Amniotic epithelial cell (primary cell): ENCODE measurements at regions not wholly inside any gene's neighbourhood (a gene's known extent, or its start where the extent isn't known, plus 50 kb on each side); places are given as distances from the start of the nearest gene placed in this dataset.

Experiments used
- DNase-seq: peaks from one replicate; pipeline ENCODE4 v3.0.0-alpha.2; 2010; ENCODE audit warnings: low read depth

GRCh38 chr22:47281126-47282106 lies 519.0 kb downstream of the TBC1D22A start:
- no peak for DNase-seq

DNA sequence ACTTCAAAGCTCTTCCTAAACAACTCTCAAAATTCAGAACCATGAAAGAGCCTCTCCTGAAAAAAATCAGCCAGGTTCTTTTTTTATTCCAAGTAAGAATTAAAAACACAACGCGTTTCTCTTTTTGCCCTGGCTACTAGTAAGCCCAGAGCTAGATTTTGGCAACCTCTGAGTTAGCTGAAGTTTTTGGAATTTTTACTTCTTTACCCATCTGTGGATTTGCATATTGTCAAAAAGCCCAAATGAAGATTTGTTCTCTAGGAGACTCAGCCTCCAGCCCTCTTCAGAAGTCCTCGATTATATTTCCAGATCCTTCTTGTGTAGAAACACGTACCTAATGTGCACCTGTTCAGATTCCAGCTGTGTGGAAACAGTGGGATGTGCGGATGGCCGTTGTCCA lies 517.9 kb downstream of the TBC1D22A start:
- no peak for DNase-seq

- DNase-seq: no peak
Measured at GRCh38 chr22:47279746-47280145, 517.3 kb downstream of the TBC1D22A start.

DNA sequence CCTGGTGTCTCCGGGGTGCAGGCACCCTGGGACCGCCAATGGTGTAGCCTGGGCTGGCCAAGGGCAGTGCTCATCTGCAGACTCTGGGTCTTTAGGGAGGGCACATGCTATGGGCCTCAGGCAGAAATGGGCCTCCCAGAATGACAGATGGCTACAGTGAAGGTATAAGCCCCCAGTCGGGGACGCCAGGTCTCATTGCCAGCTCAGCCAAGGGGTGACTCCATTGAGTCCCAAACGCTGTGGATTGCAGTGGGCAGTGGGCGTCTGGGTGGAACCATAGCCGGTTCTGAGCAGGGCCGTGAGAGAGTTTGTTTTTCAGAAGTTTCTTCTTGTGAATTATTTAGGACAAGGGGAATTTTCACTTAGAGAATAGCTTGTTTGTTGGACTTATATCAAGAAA lies 516.9 kb downstream of the TBC1D22A start:
- DNase-seq: no peak

- DNase-seq: no peak
Measured at GRCh38 chr22:47278655-47279054, 516.2 kb downstream of the TBC1D22A start.

GRCh38 chr22:47277531-47277930 lies 515.1 kb downstream of the TBC1D22A start:
- DNase-seq: no peak

GRCh38 chr22:47276991-47277390 lies 514.5 kb downstream of the TBC1D22A start:
- no peak for DNase-seq

DNA sequence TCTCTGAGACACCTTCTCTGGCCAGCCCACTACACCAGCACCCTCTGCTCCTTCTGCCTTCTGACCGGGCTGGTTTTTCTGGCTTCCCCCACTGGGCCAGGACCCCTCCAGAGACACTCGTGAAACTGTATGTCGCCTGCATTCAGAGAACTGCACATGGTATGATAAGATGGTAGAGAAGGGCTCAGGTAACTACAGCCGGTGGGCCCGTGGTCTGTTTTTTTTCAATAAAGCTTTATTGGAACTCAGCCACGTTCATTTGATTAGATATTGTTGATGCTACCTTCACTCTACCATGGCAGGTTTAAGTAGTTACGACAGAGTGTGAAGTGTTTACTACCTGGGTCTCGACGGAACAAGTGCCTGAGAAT lies 514.0 kb downstream of the TBC1D22A start:
- no peak for DNase-seq

GRCh38 chr22:47275605-47276449 lies 513.4 kb downstream of the TBC1D22A start:
- no peak for DNase-seq

GRCh38 chr22:47274196-47274595 lies 511.7 kb downstream of the TBC1D22A start:
- DNase-seq: no peak

DNA sequence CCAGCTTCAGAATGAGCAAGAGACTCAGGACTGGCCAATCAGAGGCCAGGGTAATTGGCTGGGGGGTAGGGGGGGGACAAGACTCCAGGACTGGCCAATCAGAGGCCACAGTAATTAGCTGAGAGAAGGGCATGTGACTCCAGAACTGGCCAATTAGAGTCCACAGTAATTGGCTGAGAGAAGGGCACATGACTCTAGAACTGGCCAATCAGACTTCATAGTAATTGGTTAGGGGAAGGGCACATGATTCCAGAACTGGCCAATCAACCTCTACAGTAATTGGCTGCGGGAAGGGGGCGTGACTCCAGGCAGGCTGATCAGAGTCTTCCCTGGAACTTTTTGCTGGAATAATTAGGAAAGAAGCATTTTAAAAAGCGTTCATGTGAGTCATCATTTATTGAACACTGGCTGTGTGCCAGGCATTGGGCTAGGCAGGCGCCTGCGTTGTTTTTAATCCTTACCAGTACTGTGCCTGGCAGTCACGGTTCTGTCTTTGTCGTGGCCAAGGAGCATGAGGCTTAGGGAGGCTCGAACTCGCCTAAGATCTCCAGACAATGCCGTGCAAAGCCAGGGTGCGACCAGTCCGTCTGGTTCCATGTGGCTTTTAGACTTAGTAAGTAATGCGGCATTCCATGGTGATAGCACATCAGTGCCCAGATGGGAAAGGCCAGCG lies 508.1 kb downstream of the TBC1D22A start:
- DNase-seq: no peak

GRCh38 chr22:47269516-47270088 lies 507.2 kb downstream of the TBC1D22A start:
- no peak for DNase-seq

- DNase-seq: no peak
Measured at GRCh38 chr22:47267513-47268282, 505.2 kb downstream of the TBC1D22A start.

DNA sequence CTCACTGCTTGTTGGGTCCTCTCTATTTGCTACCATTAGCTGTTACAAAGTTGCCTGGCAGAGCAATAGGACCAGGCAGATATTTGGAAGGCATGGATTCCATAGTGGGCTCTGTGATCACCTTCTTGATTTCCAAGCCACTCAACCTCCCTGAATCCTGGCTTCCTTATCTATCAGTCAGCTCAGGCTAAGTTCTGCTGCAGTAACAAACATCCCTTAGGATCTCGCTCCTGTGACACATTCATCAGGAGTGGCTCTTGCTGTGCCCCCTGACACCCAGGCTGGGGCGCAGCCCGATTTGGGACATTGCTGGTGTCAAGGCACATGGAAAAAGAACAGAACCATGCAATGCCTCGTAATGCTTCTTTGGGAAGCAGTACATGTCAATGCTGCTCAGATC lies 503.9 kb downstream of the TBC1D22A start:
- DNase-seq: no peak

- DNase-seq: no peak
Measured at GRCh38 chr22:47260551-47260950, 498.1 kb downstream of the TBC1D22A start.

DNA sequence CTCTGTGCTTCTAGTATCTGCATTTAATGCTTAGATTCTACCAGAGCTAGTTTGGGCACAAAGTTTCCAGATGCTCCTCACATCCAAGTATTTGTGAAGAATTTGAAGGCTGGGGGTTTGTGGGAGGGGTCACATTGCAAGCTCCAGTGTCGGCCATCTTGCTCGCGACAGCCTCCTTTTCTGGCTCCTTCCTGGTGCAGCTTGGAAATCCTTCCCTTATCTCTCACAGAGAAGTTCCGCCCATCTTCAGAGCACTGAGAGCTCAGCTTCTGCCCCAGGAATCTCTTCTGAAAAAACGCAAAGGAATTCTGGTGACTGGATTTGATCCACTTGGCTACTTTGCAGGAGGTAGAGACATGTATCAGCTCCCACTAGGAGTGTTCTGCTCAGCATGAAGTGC lies 497.5 kb downstream of the TBC1D22A start:
- DNase-seq: no peak

DNA sequence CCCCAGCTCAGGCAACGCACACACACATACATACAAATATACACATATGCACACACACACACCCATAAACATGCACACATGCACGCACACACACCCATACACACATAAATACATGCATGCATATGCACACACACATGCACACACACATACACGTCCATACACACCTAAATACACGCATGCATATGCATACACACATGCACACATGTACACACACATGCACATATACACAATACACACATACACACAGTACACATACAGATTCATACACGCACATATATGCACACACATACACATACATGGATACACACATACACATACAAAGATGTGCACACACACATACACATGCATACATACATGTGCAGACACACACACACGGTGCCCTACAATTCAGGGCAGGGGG lies 496.6 kb downstream of the TBC1D22A start:
- DNase-seq: no peak

DNA sequence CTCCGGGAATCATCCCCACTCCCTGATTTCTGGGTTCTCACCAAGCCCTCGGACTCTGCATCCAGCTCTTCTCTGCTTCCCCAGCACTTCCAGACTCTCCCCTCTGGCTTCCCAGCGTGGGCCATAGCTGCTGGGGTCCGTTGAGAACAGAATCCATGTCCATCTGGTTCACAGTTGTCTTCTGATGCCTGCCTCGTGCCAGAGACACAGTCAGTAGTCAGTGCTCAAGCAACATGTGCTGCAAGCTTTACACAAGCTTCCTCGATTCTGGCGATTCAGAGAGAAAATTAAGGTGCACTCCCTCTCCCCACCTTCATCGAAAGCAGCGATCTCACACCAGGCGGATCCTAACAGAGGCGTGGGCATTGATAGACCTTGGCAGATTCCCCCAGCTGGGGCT lies 495.5 kb downstream of the TBC1D22A start:
- no peak for DNase-seq

GRCh38 chr22:47257566-47257965 lies 495.1 kb downstream of the TBC1D22A start:
- DNase-seq: no peak

DNA sequence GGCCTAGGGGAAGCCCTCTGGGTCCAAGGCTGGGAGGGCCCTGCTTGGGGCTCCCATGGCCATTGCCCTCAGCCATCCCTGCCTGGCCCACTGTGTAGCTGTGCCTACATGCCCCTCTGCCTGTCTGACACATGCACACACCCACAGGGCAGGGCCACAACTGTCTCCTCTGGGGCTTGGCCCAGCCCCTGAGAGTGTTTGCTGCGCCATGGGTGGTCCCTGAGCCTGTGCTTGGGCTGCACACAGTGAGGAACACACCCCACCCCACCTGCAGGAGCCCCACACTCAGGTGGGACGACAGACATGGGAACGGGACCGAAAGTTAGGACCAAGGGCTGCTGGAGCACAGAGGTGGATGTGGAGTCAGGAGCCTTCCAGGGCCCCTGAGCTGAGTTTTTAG lies 489.5 kb downstream of the TBC1D22A start:
- DNase-seq: no peak
